ENCODE measurements at regions not wholly inside any gene's neighbourhood (a gene's known extent, or its start where the extent isn't known, plus 50 kb on each side); places are given as distances from the start of the nearest gene placed in this dataset.

- Histone ChIP-seq H3K36me3 (no peaks in the 10 kb centered on the region), H3K4me1 (replicated peaks) (no peaks in the 10 kb centered on the region), H3K4me3 (no peak overlapping the region), H3K9me3 (replicated peaks) (no peaks in the 10 kb centered on the region), H3K27ac (no peak overlapping the region), H3K27me3 (replicated peaks) (no peaks in the 10 kb centered on the region)
- DNase-seq (ENCODE audit: low read depth in 1 of 2, low spot score in 2 of 2), result no peak
Measured at GRCh38 chr13:72146816-72147215, 279.8 kb upstream of the DACH1 start.

- DNase-seq (ENCODE audit: low read depth in 1 of 2, low spot score in 2 of 2), result no peak
Measured at GRCh38 chr13:72145383-72145782, 278.4 kb upstream of the DACH1 start.

GRCh38 chr13:72144636-72145035 lies 277.6 kb upstream of the DACH1 start:
- H3K4me1 ChIP-seq (replicated peaks), result no peaks in the 10 kb centered on the region
- no peaks in the 10 kb centered on the region for H3K9me3 ChIP-seq (replicated peaks)
- DNase-seq (ENCODE audit: low read depth in 1 of 2, low spot score in 2 of 2), result no peak
- no peak overlapping the region for H3K4me3 ChIP-seq
- H3K27me3 ChIP-seq (replicated peaks), result no peaks in the 10 kb centered on the region
- H3K27ac ChIP-seq, result no peak overlapping the region
- no peaks in the 10 kb centered on the region for H3K36me3 ChIP-seq

More at GRCh38 chr13:72145383-72145782, 278.4 kb upstream of the DACH1 start:
- Histone ChIP-seq H3K9me3 (replicated peaks) (no peaks in the 10 kb centered on the region), H3K27me3 (replicated peaks) (no peaks in the 10 kb centered on the region), H3K27ac (no peak overlapping the region), H3K36me3 (no peaks in the 10 kb centered on the region), H3K4me1 (replicated peaks) (no peaks in the 10 kb centered on the region), H3K4me3 (no peak overlapping the region)

DNA sequence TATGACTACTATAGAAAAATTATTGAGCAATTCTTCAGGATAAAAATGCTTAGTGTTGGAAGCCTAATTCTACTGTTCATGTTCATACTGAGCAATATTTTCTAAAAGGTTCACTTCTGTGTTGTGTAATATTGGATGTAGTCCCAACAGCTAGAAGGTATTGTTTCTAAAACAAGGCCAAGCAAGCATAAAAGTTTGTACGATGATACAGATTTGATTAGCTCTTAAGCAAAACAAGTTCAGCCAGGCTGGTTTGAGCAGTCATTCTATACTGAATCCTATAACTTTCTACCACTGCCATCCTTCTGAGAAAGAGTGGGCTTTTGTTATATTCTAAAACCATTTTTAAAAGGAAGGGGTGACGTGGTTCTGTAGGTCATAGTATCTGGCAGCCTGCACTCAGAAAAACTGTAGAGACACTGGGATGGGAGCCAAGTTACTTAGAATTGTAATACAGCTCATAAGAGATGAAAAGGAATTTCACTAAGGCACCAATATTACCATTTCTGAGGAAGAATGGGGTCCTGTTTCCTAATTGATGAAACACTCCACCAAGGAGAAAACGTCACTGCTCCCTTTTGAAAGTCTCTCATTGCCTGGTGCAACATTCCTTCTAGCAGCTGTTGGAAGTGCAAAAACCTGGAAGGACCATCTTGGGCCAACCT lies 275.0 kb upstream of the DACH1 start:
- Histone ChIP-seq H3K4me1 (replicated peaks) (no peaks in the 10 kb centered on the region), H3K36me3 (no peaks in the 10 kb centered on the region), H3K27me3 (replicated peaks) (no peaks in the 10 kb centered on the region), H3K4me3 (no peak overlapping the region), H3K27ac (no peak overlapping the region), H3K9me3 (replicated peaks) (no peaks in the 10 kb centered on the region)
- no peak for DNase-seq (ENCODE audit: low read depth in 1 of 2, low spot score in 2 of 2)

- Histone ChIP-seq H3K4me3 (no peak overlapping the region), H3K27ac (no peak overlapping the region), H3K9me3 (replicated peaks) (no peaks in the 10 kb centered on the region), H3K27me3 (replicated peaks) (no peaks in the 10 kb centered on the region), H3K4me1 (replicated peaks) (no peaks in the 10 kb centered on the region), H3K36me3 (no peaks in the 10 kb centered on the region)
- DNase-seq (ENCODE audit: low read depth in 1 of 2, low spot score in 2 of 2), result no peak
Measured at GRCh38 chr13:72139192-72139591, 272.2 kb upstream of the DACH1 start.

GRCh38 chr13:72132075-72132474 lies 265.1 kb upstream of the DACH1 start:
- no peak for DNase-seq (ENCODE audit: low read depth in 1 of 2, low spot score in 2 of 2)
- H3K4me1 ChIP-seq (replicated peaks), result no peaks in the 10 kb centered on the region
- H3K9me3 ChIP-seq (replicated peaks), result no peaks in the 10 kb centered on the region
- no peak overlapping the region for H3K4me3 ChIP-seq
- H3K27ac ChIP-seq, result no peak overlapping the region
- no peaks in the 10 kb centered on the region for H3K36me3 ChIP-seq
- no peaks in the 10 kb centered on the region for H3K27me3 ChIP-seq (replicated peaks)

DNA sequence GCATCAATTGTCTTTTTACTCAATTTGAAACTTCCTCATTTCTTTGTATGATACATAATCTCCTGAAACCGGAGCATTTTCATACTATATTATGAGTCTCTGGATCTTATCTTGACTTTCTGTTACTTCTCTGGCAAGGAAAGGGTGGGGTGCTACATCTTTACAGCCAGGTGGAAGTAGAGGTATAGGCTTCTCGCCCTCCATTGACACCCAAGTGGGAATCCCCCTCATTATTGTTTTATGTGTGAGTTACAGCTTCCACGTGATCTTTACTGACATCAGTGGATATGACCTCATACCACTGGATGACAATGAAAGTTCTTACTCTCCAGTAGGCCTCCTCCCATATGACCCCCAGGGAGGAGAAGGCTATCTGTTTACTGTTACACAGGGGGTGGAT lies 262.1 kb upstream of the DACH1 start:
- no peak overlapping the region for H3K4me3 ChIP-seq
- no peaks in the 10 kb centered on the region for H3K4me1 ChIP-seq (replicated peaks)
- H3K27ac ChIP-seq, result no peak overlapping the region
- H3K9me3 ChIP-seq (replicated peaks), result no peaks in the 10 kb centered on the region
- no peaks in the 10 kb centered on the region for H3K36me3 ChIP-seq
- no peaks in the 10 kb centered on the region for H3K27me3 ChIP-seq (replicated peaks)
- no peak for DNase-seq (ENCODE audit: low read depth in 1 of 2, low spot score in 2 of 2)

DNA sequence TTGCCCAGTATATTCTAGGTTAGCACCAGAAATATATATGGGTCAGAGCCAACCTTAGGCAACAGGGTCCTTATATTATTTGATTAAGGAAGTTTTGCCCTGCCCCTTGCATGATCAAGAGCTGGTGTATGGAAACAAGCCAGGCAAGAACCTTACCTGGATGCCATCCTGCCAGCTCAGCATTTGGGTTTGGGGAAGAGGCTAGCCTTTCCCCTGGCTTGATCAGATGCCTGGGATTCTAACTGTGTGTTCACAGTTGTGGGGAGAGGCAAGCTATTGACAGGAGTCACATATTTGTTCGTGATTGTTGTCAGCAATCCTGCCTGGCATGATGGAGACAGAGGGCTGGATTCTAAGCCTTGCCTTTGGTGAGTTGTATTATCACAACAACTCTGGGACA lies 260.0 kb upstream of the DACH1 start:
- Histone ChIP-seq H3K4me1 (replicated peaks) (no peaks in the 10 kb centered on the region), H3K9me3 (replicated peaks) (no peaks in the 10 kb centered on the region), H3K27me3 (replicated peaks) (no peaks in the 10 kb centered on the region), H3K4me3 (no peak overlapping the region), H3K27ac (no peak overlapping the region), H3K36me3 (no peaks in the 10 kb centered on the region)
- DNase-seq (ENCODE audit: low read depth in 1 of 2, low spot score in 2 of 2), result no peak

- Histone ChIP-seq H3K36me3 (no peaks in the 10 kb centered on the region), H3K4me3 (no peak overlapping the region), H3K27me3 (replicated peaks) (no peaks in the 10 kb centered on the region), H3K27ac (no peak overlapping the region), H3K4me1 (replicated peaks) (no peaks in the 10 kb centered on the region), H3K9me3 (replicated peaks) (no peaks in the 10 kb centered on the region)
- no peak for DNase-seq (ENCODE audit: low read depth in 1 of 2, low spot score in 2 of 2)
Measured at GRCh38 chr13:72126424-72126823, 259.4 kb upstream of the DACH1 start.

DNA sequence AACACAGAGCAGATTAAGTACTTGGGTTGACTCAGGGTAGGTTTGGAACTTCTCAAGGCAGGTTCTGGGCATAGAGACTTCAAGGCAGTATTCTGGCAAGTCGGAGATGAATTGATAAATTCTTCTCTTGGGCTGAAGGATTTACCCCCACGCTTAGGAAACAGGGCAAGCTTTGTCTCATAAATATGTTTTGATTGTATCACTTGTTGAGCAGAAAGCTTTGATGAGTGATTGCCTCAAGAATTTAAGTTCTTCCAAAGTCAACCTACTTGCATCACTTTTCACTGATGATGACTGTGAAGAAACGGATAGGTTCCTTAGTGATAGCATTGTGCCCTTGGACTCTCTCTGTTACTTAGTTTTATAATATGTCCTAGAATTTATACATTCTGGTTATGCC lies 258.6 kb upstream of the DACH1 start:
- Histone ChIP-seq H3K9me3 (replicated peaks) (no peaks in the 10 kb centered on the region), H3K4me1 (replicated peaks) (no peaks in the 10 kb centered on the region), H3K27ac (no peak overlapping the region), H3K4me3 (no peak overlapping the region), H3K27me3 (replicated peaks) (no peaks in the 10 kb centered on the region), H3K36me3 (no peaks in the 10 kb centered on the region)
- DNase-seq (ENCODE audit: low read depth in 1 of 2, low spot score in 2 of 2), result no peak

GRCh38 chr13:72122661-72123255 lies 255.8 kb upstream of the DACH1 start:
- Histone ChIP-seq H3K4me1 (replicated peaks) (no peaks in the 10 kb centered on the region), H3K4me3 (no peak overlapping the region), H3K27ac (no peak overlapping the region), H3K27me3 (replicated peaks) (no peaks in the 10 kb centered on the region), H3K36me3 (no peaks in the 10 kb centered on the region), H3K9me3 (replicated peaks) (no peaks in the 10 kb centered on the region)
- DNase-seq (ENCODE audit: low read depth in 1 of 2, low spot score in 2 of 2), result no peak

DNA sequence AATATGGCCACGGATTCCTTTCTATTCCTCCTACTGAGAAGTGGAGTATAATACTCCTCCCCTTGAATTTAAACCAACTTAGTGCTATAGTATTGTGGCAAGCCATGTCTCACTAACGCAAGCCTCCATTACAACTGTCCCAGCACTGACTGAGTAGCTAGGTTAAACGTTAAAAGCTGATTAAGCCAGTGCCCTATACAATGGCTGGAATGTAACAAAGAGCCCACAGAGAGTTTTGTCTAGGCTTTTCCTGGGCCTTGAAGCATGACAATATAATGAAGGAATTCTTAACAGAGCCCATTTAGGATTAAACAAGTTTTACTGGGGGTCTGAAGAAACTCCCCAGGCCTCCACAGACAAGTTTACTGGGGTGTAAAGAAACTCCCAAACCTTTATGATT lies 254.5 kb upstream of the DACH1 start:
- Histone ChIP-seq H3K27me3 (replicated peaks) (no peaks in the 10 kb centered on the region), H3K36me3 (no peaks in the 10 kb centered on the region), H3K9me3 (replicated peaks) (no peaks in the 10 kb centered on the region), H3K27ac (no peak overlapping the region), H3K4me1 (replicated peaks) (no peaks in the 10 kb centered on the region), H3K4me3 (no peak overlapping the region)
- DNase-seq (ENCODE audit: low read depth in 1 of 2, low spot score in 2 of 2), result no peak

DNA sequence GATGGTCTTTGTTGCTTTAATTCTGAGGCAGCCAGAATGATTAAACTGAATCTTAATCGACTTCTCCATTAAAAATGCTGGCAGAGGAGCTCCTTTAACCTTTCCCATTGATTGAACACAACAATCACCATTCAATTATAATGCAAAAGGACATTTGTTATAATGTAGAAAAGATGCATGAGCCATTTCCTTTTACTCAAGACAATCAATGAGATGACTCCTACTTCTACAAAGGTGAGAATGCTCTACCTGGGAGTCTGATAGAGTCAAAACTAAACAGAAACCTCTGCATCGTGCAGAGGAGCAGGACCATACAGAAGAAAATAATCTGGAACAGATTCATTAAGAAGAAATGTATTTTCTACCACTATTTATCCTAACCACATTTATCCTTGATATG lies 253.6 kb upstream of the DACH1 start:
- Histone ChIP-seq H3K4me3 (no peak overlapping the region), H3K36me3 (no peaks in the 10 kb centered on the region), H3K27ac (no peak overlapping the region), H3K9me3 (replicated peaks) (no peaks in the 10 kb centered on the region), H3K27me3 (replicated peaks) (no peaks in the 10 kb centered on the region), H3K4me1 (replicated peaks) (no peaks in the 10 kb centered on the region)
- DNase-seq (ENCODE audit: low read depth in 1 of 2, low spot score in 2 of 2), result no peak

DNA sequence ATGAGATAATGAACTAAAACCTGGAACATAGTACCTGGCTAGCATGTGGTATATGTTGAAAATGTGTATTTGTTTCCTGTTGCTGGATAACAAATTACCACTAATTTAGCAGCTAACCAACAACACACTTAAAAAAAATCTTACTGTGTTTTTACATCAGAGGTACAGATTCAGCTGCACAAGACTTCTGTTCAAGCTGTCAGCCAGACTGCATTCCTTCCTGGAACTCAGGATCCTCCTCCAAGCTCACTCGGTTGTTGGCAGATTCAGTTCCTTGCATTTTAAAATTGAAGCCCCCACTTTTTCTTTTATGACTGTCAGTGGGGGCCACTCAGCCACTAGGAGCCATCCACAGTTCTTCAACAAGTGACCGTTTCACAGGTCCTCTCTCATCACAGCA lies 246.9 kb upstream of the DACH1 start:
- Histone ChIP-seq H3K9me3 (replicated peaks) (no peaks in the 10 kb centered on the region), H3K27me3 (replicated peaks) (no peaks in the 10 kb centered on the region), H3K27ac (no peak overlapping the region), H3K36me3 (no peaks in the 10 kb centered on the region), H3K4me1 (replicated peaks) (no peaks in the 10 kb centered on the region), H3K4me3 (no peak overlapping the region)
- no peak for DNase-seq (ENCODE audit: low read depth in 1 of 2, low spot score in 2 of 2)

DNA sequence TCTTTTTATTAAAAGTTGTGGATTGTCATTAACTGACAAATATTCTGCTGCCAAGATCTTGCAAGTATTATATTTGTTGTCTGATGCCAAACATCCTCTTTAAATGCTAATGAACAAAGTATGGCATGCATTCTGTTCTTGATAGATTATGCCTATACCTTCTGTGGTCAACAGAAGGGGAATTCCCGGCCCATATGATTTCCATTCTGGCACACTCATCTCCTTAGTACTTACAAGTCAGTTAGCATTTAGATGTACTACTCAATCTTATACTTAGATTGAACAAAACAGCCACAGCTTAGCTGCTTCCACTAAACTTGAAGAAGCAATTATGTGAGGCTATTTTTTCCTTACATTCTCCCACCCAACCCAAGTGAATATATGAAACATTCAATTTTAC lies 246.1 kb upstream of the DACH1 start:
- H3K9me3 ChIP-seq (replicated peaks), result no peaks in the 10 kb centered on the region
- no peak overlapping the region for H3K27ac ChIP-seq
- H3K27me3 ChIP-seq (replicated peaks), result no peaks in the 10 kb centered on the region
- no peak for DNase-seq (ENCODE audit: low read depth in 1 of 2, low spot score in 2 of 2)
- H3K4me3 ChIP-seq, result no peak overlapping the region
- H3K4me1 ChIP-seq (replicated peaks), result no peaks in the 10 kb centered on the region
- no peaks in the 10 kb centered on the region for H3K36me3 ChIP-seq

Data from SJSA1 (cell line).